AG04450 (cell line): ENCODE measurements at regions not wholly inside any gene's neighbourhood (a gene's known extent, or its start where the extent isn't known, plus 50 kb on each side); places are given as distances from the start of the nearest gene placed in this dataset.

ENCODE experiments used
- CTCF ChIA-PET: fragments of 300-600, 350-600 bp; formaldehyde crosslinking; extraction: SDS; loops from one replicate; lab custom pipeline; 2022; ENCODE audit warnings: antibody characterized with exemption, inconsistent platforms; lab: Charles Lee
- POLR2A ChIA-PET: fragments of 350-600 bp; formaldehyde crosslinking; extraction: SDS; loops from one replicate; lab custom pipeline; 2021; ENCODE audit warnings: antibody characterized with exemption, inconsistent platforms; lab: Yijun Ruan, JAX
- DNase-seq: peaks from one replicate; pipeline ENCODE4 v3.0.0-alpha.2; 2011; ENCODE audit warnings: low read depth, low spot score
- H3K27ac ChIP-seq: one replicate; pipeline ENCODE4 v1.5.1; 2012; ENCODE audit warnings: low read depth, low read length, control low read depth
- H3K27me3 ChIP-seq: one replicate; pipeline ENCODE4 v1.6.0; 2012; ENCODE audit warnings: low read length; ENCODE audit not compliant: control insufficient read depth, insufficient read depth
- H3K4me3 ChIP-seq: 2 replicates; pipeline ENCODE4 v1.5.1; 2011; ENCODE audit warnings: mild to moderate bottlenecking, low read depth, low read length, control low read depth
- H3K9me3 ChIP-seq: 2 replicates; pipeline ENCODE4 v1.5.1; 2012; ENCODE audit warnings: low read length; ENCODE audit not compliant: control insufficient read depth, insufficient read depth
- CTCF ChIP-seq: IDR thresholded peaks from 2 replicates; pipeline ENCODE4 v1.5.1; 2011; ENCODE audit warnings: low read depth, low read length, control low read depth, inconsistent platforms

GRCh38 chr9:107888773-107889227 is 399.2 kb upstream of the KLF4 start:
- ChIA-PET CTCF (no interaction called here), POLR2A (no interaction called here)
- no peak for DNase-seq
- H3K27ac ChIP-seq, result no peak overlapping the region
- TF ChIP-seq CTCF, result no peak
- H3K27me3 ChIP-seq, result no peaks in the 10 kb centered on the region
- H3K9me3 ChIP-seq, result no peaks in the 10 kb centered on the region
- H3K4me3 ChIP-seq, result no peak overlapping the region

GRCh38 chr9:107886826-107887225 is 397.3 kb upstream of the KLF4 start:
- Histone ChIP-seq H3K9me3 (no peaks in the 10 kb centered on the region), H3K27ac (no peak overlapping the region), H3K4me3 (no peak overlapping the region), H3K27me3 (no peaks in the 10 kb centered on the region)
- TF ChIP-seq CTCF, result no peak
- POLR2A ChIA-PET, result no interaction called here
- DNase-seq, result no peak
- CTCF ChIA-PET, result no interaction called here

- TF ChIP-seq CTCF, result no peak
- no peaks in the 10 kb centered on the region for H3K9me3 ChIP-seq
- no peaks in the 10 kb centered on the region for H3K27me3 ChIP-seq
- POLR2A ChIA-PET, result no interaction called here
- DNase-seq, result no peak
- no peak overlapping the region for H3K27ac ChIP-seq
- H3K4me3 ChIP-seq, result no peak overlapping the region
- CTCF ChIA-PET, result interaction anchor here (1.2 kb wide), 1 partner anchor 400 kb away, joined by 3 read pairs; no protein-coding TSS in a partner anchor
Observed at GRCh38 chr9:107883496-107884124, 394.0 kb upstream of the KLF4 start.

GRCh38 chr9:107881626-107882300 is 392.2 kb upstream of the KLF4 start:
- no peak for DNase-seq
- ChIA-PET POLR2A (no interaction called here), CTCF (no interaction called here)
- no peak for TF ChIP-seq CTCF
- H3K27me3 ChIP-seq, result no peaks in the 10 kb centered on the region
- no peaks in the 10 kb centered on the region for H3K9me3 ChIP-seq
- no peak overlapping the region for H3K27ac ChIP-seq
- no peak overlapping the region for H3K4me3 ChIP-seq

- POLR2A ChIA-PET, result no interaction called here
- no peak overlapping the region for H3K27ac ChIP-seq
- CTCF ChIA-PET, result no interaction called here
- H3K27me3 ChIP-seq, result peaks cover 3% of the 10 kb centered on the region
- no peak overlapping the region for H3K4me3 ChIP-seq
- no peak for DNase-seq
- H3K9me3 ChIP-seq, result no peaks in the 10 kb centered on the region
- TF ChIP-seq CTCF, result no peak
Observed at GRCh38 chr9:107878462-107878861, 388.9 kb upstream of the KLF4 start.
